ENCODE measurements at regions not wholly inside any gene's neighbourhood (a gene's known extent, or its start where the extent isn't known, plus 50 kb on each side); places are given as distances from the start of the nearest gene placed in this dataset.

DNA sequence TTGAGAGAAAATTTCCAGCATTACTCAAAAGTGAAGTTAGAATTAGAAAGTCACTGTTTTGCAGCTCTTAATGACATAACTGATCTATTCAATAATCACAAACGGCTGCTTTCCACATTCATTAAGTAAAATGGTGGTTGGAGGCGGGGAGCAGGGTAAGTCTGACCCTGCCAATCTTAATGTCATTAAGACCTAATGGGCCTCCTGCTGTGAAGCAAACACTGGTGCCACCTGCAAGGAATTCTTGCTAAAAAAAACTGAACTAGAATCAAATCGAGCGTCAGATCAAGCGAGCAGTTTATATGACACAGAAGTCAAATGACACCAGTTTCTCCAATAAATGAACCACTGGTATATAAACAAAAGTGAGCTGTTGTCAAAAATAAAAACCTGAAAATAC lies 351.5 kb downstream of the BRD1 start:
- Histone ChIP-seq H3K79me2 (ENCODE audit: low read length) (no peaks in the 10 kb centered on the region), H3K9me3 (replicated peaks; ENCODE audit: insufficient read depth, low read length) (no peaks in the 10 kb centered on the region), H4K20me1 (ENCODE audit: insufficient read depth, low read length) (no peaks in the 10 kb centered on the region), H3K36me3 (replicated peaks; ENCODE audit: insufficient read depth, low read length) (no peaks in the 10 kb centered on the region), H3K4me2 (ENCODE audit: low read depth, low read length) (no peak overlapping the region), H3K4me1 (ENCODE audit: low read length) (no peaks in the 10 kb centered on the region), H3K4me3 (ENCODE audit: low read length) (no peak overlapping the region), H3F3A (ENCODE audit: insufficient read depth, low read length) (no peaks in the 10 kb centered on the region), H3K9me2 (replicated peaks; ENCODE audit: insufficient read depth, low read length) (no peaks in the 10 kb centered on the region), H3K27me3 (replicated peaks; ENCODE audit: insufficient read depth, low read length) (no peaks in the 10 kb centered on the region), H3K9ac (ENCODE audit: low read length) (no peak overlapping the region), H3K27ac (ENCODE audit: low read length) (no peak overlapping the region), H2AFZ (ENCODE audit: low read length) (no peak overlapping the region)
- no peak for DNase-seq
- no peak for TF ChIP-seq EZH2 (optimal IDR thresholded peaks at IDR 0.05; ENCODE audit: low read depth, low read length)
- TF ChIP-seq CTCF (IDR thresholded peaks at IDR 0.05; ENCODE audit: low read length) = no peak
- no peak for TF ChIP-seq EZH2phosphoT487 (IDR thresholded peaks at IDR 0.05; ENCODE audit: low read length)

GRCh38 chr22:49475253-49475652 lies 352.4 kb downstream of the BRD1 start:
- Histone ChIP-seq H3K36me3 (replicated peaks; ENCODE audit: insufficient read depth, low read length) (no peaks in the 10 kb centered on the region), H3K4me3 (ENCODE audit: low read length) (no peak overlapping the region), H3K4me2 (ENCODE audit: low read depth, low read length) (no peak overlapping the region), H4K20me1 (ENCODE audit: insufficient read depth, low read length) (no peaks in the 10 kb centered on the region), H3K79me2 (ENCODE audit: low read length) (no peaks in the 10 kb centered on the region), H2AFZ (ENCODE audit: low read length) (no peak overlapping the region), H3K9ac (ENCODE audit: low read length) (no peak overlapping the region), H3F3A (ENCODE audit: insufficient read depth, low read length) (no peaks in the 10 kb centered on the region), H3K9me2 (replicated peaks; ENCODE audit: insufficient read depth, low read length) (no peaks in the 10 kb centered on the region), H3K9me3 (replicated peaks; ENCODE audit: insufficient read depth, low read length) (no peaks in the 10 kb centered on the region), H3K27ac (ENCODE audit: low read length) (no peak overlapping the region), H3K4me1 (ENCODE audit: low read length) (no peaks in the 10 kb centered on the region), H3K27me3 (replicated peaks; ENCODE audit: insufficient read depth, low read length) (no peaks in the 10 kb centered on the region)
- TF ChIP-seq EZH2 (optimal IDR thresholded peaks at IDR 0.05; ENCODE audit: low read depth, low read length) (no peak), CTCF (IDR thresholded peaks at IDR 0.05; ENCODE audit: low read length) (no peak), EZH2phosphoT487 (IDR thresholded peaks at IDR 0.05; ENCODE audit: low read length) (no peak)
- no peak for DNase-seq

DNA sequence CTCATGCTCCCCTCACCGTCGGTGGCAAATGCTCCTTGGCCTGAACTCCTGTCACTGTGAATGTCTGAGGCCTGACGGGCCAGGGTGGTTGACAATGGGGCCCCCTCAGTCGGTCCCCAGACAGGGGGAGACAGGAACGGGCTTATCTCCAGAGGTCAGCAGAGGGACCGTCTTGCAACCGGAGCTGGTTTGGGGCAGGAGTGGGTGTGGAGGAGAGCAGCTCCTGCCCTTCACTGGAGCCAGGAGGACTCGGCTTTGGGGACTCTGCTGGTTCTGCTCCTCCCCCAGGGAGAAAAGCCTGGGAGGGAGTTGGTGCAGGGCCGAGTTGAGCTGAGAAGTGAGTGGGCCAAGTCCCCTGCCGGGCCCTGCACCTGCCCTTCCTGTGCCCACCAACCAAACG lies 354.4 kb downstream of the BRD1 start:
- H3K79me2 ChIP-seq (ENCODE audit: low read length) = no peaks in the 10 kb centered on the region
- no peaks in the 10 kb centered on the region for H4K20me1 ChIP-seq (ENCODE audit: insufficient read depth, low read length)
- no peaks in the 10 kb centered on the region for H3K9me3 ChIP-seq (replicated peaks; ENCODE audit: insufficient read depth, low read length)
- H3K4me3 ChIP-seq (ENCODE audit: low read length) = no peak overlapping the region
- H3K9ac ChIP-seq (ENCODE audit: low read length) = no peak overlapping the region
- no peaks in the 10 kb centered on the region for H3K27me3 ChIP-seq (replicated peaks; ENCODE audit: insufficient read depth, low read length)
- no peaks in the 10 kb centered on the region for H3K4me1 ChIP-seq (ENCODE audit: low read length)
- no peaks in the 10 kb centered on the region for H3K9me2 ChIP-seq (replicated peaks; ENCODE audit: insufficient read depth, low read length)
- H3K36me3 ChIP-seq (replicated peaks; ENCODE audit: insufficient read depth, low read length) = no peaks in the 10 kb centered on the region
- H2AFZ ChIP-seq (ENCODE audit: low read length) = no peak overlapping the region
- no peak overlapping the region for H3K4me2 ChIP-seq (ENCODE audit: low read depth, low read length)
- no peak for DNase-seq
- no peaks in the 10 kb centered on the region for H3F3A ChIP-seq (ENCODE audit: insufficient read depth, low read length)
- no peak overlapping the region for H3K27ac ChIP-seq (ENCODE audit: low read length)
- TF ChIP-seq CTCF (IDR thresholded peaks at IDR 0.05; ENCODE audit: low read length) (no peak), EZH2 (optimal IDR thresholded peaks at IDR 0.05; ENCODE audit: low read depth, low read length) (no peak), EZH2phosphoT487 (IDR thresholded peaks at IDR 0.05; ENCODE audit: low read length) (no peak)

Measured in MM.1S (cell line).